GM10266 (cell line): ENCODE measurements at regions not wholly inside any gene's neighbourhood (a gene's known extent, or its start where the extent isn't known, plus 50 kb on each side); places are given as distances from the start of the nearest gene placed in this dataset.

ENCODE experiments used
- DNase-seq: peaks from one replicate; pipeline ENCODE4 v3.0.0; 2012; ENCODE audit errors: extremely low spot score
- CTCF ChIP-seq: IDR thresholded peaks from 2 replicates; pipeline ENCODE4 v1.5.1; 2012; ENCODE audit warnings: mild to moderate bottlenecking, low read depth; ENCODE audit not compliant: control insufficient read depth, insufficient read depth; ENCODE audit errors: missing control alignments

GRCh38 chr9:34830068-34830467, 120.1 kb upstream of the CCL21 start:
- TF ChIP-seq CTCF, result no peak
- no peak for DNase-seq

DNA sequence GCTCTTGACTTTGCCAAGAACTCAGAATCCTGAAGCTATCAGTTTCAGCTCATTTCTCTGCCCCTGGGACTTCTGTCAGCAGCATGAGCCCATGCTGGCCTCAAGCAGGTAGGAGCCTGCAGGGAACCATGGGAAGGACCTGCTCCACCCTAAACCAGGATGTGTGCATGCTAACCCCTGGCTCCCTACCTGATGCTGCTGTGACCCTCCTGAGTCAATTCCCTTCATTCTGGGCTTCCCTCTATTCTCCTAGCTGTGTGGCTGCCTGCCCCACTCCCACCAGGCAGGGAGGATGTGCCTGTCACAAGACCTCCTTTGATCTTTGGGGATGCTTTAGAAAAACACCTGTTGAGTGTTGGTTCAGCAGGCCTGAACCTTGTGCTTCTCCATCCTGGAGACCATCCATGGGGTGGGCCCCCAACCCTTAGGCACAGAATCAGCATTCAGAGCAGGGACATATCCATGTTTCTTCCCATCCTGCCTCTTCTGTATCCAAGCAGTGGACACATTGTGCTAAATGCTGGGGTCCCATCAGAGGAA, 117.1 kb upstream of the CCL21 start:
- no peak for TF ChIP-seq CTCF

GRCh38 chr9:34825775-34826174, 115.8 kb upstream of the CCL21 start:
- TF ChIP-seq CTCF, result no peak
- no peak for DNase-seq

More for the DNA sequence above, 117.1 kb upstream of the CCL21 start:
- no peak for DNase-seq

- no peak for TF ChIP-seq CTCF
These were observed 113.8 kb upstream of the CCL21 start for GRCh38 chr9:34823778-34824177.

GRCh38 chr9:34810187-34810524, 100.2 kb upstream of the CCL21 start:
- TF ChIP-seq CTCF, result no peak
- no peak for DNase-seq

More at GRCh38 chr9:34823778-34824177, 113.8 kb upstream of the CCL21 start:
- DNase-seq, result no peak

DNA sequence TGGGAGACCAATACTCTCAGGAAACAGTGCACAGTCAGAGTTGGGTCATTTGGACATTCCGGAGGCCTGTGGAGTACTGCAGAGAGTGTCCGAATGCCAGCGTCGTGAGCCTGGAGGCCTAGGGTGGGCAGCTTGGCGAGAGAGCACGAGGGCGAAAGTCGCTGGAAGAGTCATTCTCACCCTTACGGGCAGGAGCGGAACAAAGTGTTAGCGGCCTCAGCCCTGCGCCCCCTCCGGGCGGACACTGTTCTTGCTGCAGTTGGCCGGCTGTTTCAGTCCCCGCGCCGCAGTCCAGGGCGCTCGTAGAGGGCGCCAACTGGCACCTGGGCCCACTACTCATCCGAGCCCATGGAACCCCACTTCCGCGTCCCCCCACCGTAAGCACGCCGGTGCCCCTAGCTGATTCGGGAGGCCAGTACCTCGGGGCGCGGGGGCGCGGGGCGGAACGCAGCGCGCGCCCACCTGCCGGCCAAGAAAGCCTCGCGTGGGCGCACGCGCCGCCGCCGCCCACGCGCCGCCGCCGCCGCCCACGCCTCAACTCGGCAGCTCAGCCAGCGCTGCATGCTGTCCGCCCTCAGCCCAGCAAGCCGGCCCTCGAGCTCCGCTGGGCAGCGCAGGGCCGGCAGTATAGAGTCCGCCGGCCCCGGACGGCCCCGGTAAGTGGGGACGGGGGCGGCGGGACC, 99.7 kb upstream of the CCL21 start:
- TF ChIP-seq CTCF, result no peak
- DNase-seq, result no peak

- TF ChIP-seq CTCF, result no peak
- DNase-seq, result no peak
These were observed 93.0 kb upstream of the CCL21 start for GRCh38 chr9:34802916-34803315.
